Brain microvascular endothelial cell (primary cell): ENCODE measurements at regions not wholly inside any gene's neighbourhood (a gene's known extent, or its start where the extent isn't known, plus 50 kb on each side); places are given as distances from the start of the nearest gene placed in this dataset.
A peak's percentile ranks its signal among the peaks of the same experiment; 100 is the strongest.

Experiments
- DNase-seq: peaks from one replicate; pipeline ENCODE4 v3.0.0-alpha.2; 2020
- H3K27ac ChIP-seq: fragments of 250-450 bp; sonication (Bioruptor Pico); 2 replicates; pipeline ENCODE4 v1.5.1; 2020; ENCODE audit warnings: mild to moderate bottlenecking, moderate library complexity
- H3K27me3 ChIP-seq: fragments of 250-450 bp; sonication (Bioruptor Pico); replicated peaks from 2 replicates; pipeline ENCODE4 v1.5.1; 2020; ENCODE audit warnings: mild to moderate bottlenecking
- H3K36me3 ChIP-seq: fragments of 250-450 bp; sonication (Bioruptor Pico); replicated peaks from 2 replicates; pipeline ENCODE4 v1.5.1; 2020; ENCODE audit warnings: mild to moderate bottlenecking
- H3K4me3 ChIP-seq: 2 replicates; pipeline ENCODE4 v1.5.1; 2011; ENCODE audit warnings: low read depth, mild to moderate bottlenecking, control low read depth, low read length, moderate library complexity
- CTCF ChIP-seq: IDR thresholded peaks from 2 replicates; pipeline ENCODE4 v1.5.1; 2011; ENCODE audit warnings: low read depth, mild to moderate bottlenecking, moderate library complexity, low read length, control low read depth, inconsistent platforms; ENCODE audit errors: missing control alignments
- in situ Hi-C: cut with HindIII; loops from 2 replicates; pipeline ENCODE4 v1.10.0; 2017; ENCODE audit warnings: low sequenced_read_pairs, low pct_ligation_motif_present

- no peak overlapping the region for H3K4me3 ChIP-seq
- TF ChIP-seq CTCF = no peak
- in situ Hi-C loops = no loop called here
- no peak overlapping the region for H3K27ac ChIP-seq
- no peak for DNase-seq
- no peaks in the 10 kb centered on the region for H3K36me3 ChIP-seq
- H3K27me3 ChIP-seq = no peaks in the 10 kb centered on the region
Observed at GRCh38 chr13:79880818-79881217, 399.9 kb downstream of the NDFIP2 start.

GRCh38 chr13:79874396-79875360 lies 393.7 kb downstream of the NDFIP2 start:
- DNase-seq = no peak
- in situ Hi-C loops = no loop called here
- peak; percentile 15 for TF ChIP-seq CTCF
- no peaks in the 10 kb centered on the region for H3K27me3 ChIP-seq
- H3K27ac ChIP-seq = no peak overlapping the region
- no peak overlapping the region for H3K4me3 ChIP-seq
- no peaks in the 10 kb centered on the region for H3K36me3 ChIP-seq

GRCh38 chr13:79871594-79871993 lies 390.6 kb downstream of the NDFIP2 start:
- Histone ChIP-seq H3K27ac (no peak overlapping the region), H3K36me3 (no peaks in the 10 kb centered on the region), H3K27me3 (no peaks in the 10 kb centered on the region), H3K4me3 (no peak overlapping the region)
- TF ChIP-seq CTCF = no peak
- DNase-seq = no peak
- in situ Hi-C loops = no loop called here

- no peak for TF ChIP-seq CTCF
- DNase-seq = no peak
- Histone ChIP-seq H3K27ac (no peak overlapping the region), H3K27me3 (no peaks in the 10 kb centered on the region), H3K36me3 (no peaks in the 10 kb centered on the region), H3K4me3 (no peak overlapping the region)
- in situ Hi-C loops = no loop called here
Observed at GRCh38 chr13:79870766-79871165, 389.8 kb downstream of the NDFIP2 start.

- Histone ChIP-seq H3K27me3 (no peaks in the 10 kb centered on the region), H3K27ac (no peak overlapping the region), H3K4me3 (no peak overlapping the region), H3K36me3 (no peaks in the 10 kb centered on the region)
- no peak for TF ChIP-seq CTCF
- no peak for DNase-seq
- in situ Hi-C loops = no loop called here
Observed at GRCh38 chr13:79870123-79870522, 389.2 kb downstream of the NDFIP2 start.
